Adrenal gland (tissue), 5 donors: ENCODE measurements at regions not wholly inside any gene's neighbourhood (a gene's known extent, or its start where the extent isn't known, plus 50 kb on each side); places are given as distances from the start of the nearest gene placed in this dataset.

ENCODE experiments used
- POLR2A ChIP-seq, 2 donors: fragments of 450-650 bp; IDR thresholded peaks; one replicate each; pipeline ENCODE4 v1.6.1; 2017; ENCODE audit warnings: antibody characterized with exemption in 2 of 2, mild to moderate bottlenecking in 2 of 2, moderate library complexity in 1 of 2
- TF ChIP-seq, protein P1 (sequence below), 6 experiments: fragments of 450-650 bp in 4 of 6; fragments of 200-600 bp in 2 of 6; sonication (generic) in 1 of 6; IDR thresholded peaks; 1 replicate in 5 of 6; 2 replicates in 1 of 6; pipeline versions ENCODE4 v1.5.1 to v1.8.0; 2016 to 2021; ENCODE audit warnings: antibody characterized with exemption in 6 of 6, mild to moderate bottlenecking in 2 of 6, moderate library complexity in 1 of 6
- donor health status: DM: no; HTN: no; CAD: no.

DNA sequence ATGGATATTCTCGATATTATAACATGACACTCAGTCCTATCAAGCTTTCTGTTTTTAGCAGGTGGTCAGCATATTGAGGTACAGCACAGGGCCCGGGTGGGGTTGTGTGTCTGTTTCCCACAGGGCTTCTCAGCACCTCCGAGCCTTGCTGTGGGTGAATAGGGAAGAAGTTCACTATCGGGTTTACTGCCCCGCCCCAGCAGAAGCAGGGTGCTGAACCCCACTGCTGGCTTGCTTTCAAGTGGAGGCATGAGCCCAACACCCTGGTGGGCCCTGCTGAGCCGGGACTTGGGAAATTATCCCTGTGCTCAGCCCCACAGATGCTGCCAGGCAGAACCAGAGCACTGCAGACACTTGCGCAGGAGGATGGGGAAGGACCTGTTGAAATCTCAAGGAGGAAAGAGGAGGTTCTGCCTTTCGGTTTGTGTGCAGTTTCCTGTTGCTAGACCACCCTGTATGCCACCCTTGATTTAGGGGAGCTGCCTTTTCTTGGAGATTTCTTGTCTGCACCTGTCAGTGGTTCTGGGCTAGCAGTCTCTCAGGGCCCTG lies 270.3 kb upstream of the SALL3 start:
- no peak for TF ChIP-seq POLR2A (IDR thresholded peaks at IDR 0.05)
- TF ChIP-seq, protein P1, sequence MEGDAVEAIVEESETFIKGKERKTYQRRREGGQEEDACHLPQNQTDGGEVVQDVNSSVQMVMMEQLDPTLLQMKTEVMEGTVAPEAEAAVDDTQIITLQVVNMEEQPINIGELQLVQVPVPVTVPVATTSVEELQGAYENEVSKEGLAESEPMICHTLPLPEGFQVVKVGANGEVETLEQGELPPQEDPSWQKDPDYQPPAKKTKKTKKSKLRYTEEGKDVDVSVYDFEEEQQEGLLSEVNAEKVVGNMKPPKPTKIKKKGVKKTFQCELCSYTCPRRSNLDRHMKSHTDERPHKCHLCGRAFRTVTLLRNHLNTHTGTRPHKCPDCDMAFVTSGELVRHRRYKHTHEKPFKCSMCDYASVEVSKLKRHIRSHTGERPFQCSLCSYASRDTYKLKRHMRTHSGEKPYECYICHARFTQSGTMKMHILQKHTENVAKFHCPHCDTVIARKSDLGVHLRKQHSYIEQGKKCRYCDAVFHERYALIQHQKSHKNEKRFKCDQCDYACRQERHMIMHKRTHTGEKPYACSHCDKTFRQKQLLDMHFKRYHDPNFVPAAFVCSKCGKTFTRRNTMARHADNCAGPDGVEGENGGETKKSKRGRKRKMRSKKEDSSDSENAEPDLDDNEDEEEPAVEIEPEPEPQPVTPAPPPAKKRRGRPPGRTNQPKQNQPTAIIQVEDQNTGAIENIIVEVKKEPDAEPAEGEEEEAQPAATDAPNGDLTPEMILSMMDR (IDR thresholded peaks at IDR 0.05), result no peak
